ENCODE measurements at regions not wholly inside any gene's neighbourhood (a gene's known extent, or its start where the extent isn't known, plus 50 kb on each side); places are given as distances from the start of the nearest gene placed in this dataset.

GRCh38 chr2:51595836-51596235, 563.9 kb upstream of the NRXN1 start:
- H3K4me3 ChIP-seq (ENCODE audit: low read depth in 1 of 2, low read length in 1 of 2): no peak overlapping the region
- H3K27ac ChIP-seq: no peak overlapping the region
- no peaks in the 10 kb centered on the region for H3K27me3 ChIP-seq
- no peak for TF ChIP-seq CTCF (IDR thresholded peaks at IDR 0.05)
- no peaks in the 10 kb centered on the region for H3K36me3 ChIP-seq
- no peaks in the 10 kb centered on the region for H3K4me1 ChIP-seq (ENCODE audit: control insufficient read depth in 1 of 2, insufficient read depth in 1 of 2, low read depth in 1 of 2, low read length in 1 of 2)
- no peaks in the 10 kb centered on the region for H3K9me3 ChIP-seq

- Histone ChIP-seq H3K4me1 (ENCODE audit: control insufficient read depth in 1 of 2, insufficient read depth in 1 of 2, low read depth in 1 of 2, low read length in 1 of 2) (no peaks in the 10 kb centered on the region), H3K27ac (no peak overlapping the region), H3K27me3 (no peaks in the 10 kb centered on the region), H3K9me3 (no peaks in the 10 kb centered on the region), H3K4me3 (ENCODE audit: low read depth in 1 of 2, low read length in 1 of 2) (no peak overlapping the region), H3K36me3 (no peaks in the 10 kb centered on the region)
- TF ChIP-seq CTCF (IDR thresholded peaks at IDR 0.05): no peak
Measured at GRCh38 chr2:51581636-51582267, 549.8 kb upstream of the NRXN1 start.

GRCh38 chr2:51579412-51579811, 547.5 kb upstream of the NRXN1 start:
- no peak for TF ChIP-seq CTCF (IDR thresholded peaks at IDR 0.05)

GRCh38 chr2:51575181-51575580, 543.2 kb upstream of the NRXN1 start:
- Histone ChIP-seq H3K27me3 (no peaks in the 10 kb centered on the region), H3K36me3 (no peaks in the 10 kb centered on the region), H3K4me1 (ENCODE audit: control insufficient read depth in 1 of 2, insufficient read depth in 1 of 2, low read depth in 1 of 2, low read length in 1 of 2) (no peaks in the 10 kb centered on the region), H3K9me3 (no peaks in the 10 kb centered on the region), H3K4me3 (ENCODE audit: low read depth in 1 of 2, low read length in 1 of 2) (no peak overlapping the region), H3K27ac (no peak overlapping the region)
- TF ChIP-seq CTCF (IDR thresholded peaks at IDR 0.05): no peak

More at GRCh38 chr2:51579412-51579811, 547.5 kb upstream of the NRXN1 start:
- Histone ChIP-seq H3K9me3 (no peaks in the 10 kb centered on the region), H3K4me1 (ENCODE audit: control insufficient read depth in 1 of 2, insufficient read depth in 1 of 2, low read depth in 1 of 2, low read length in 1 of 2) (no peaks in the 10 kb centered on the region), H3K4me3 (ENCODE audit: low read depth in 1 of 2, low read length in 1 of 2) (no peak overlapping the region), H3K27me3 (no peaks in the 10 kb centered on the region), H3K27ac (no peak overlapping the region), H3K36me3 (no peaks in the 10 kb centered on the region)

- Histone ChIP-seq H3K4me3 (ENCODE audit: low read depth in 1 of 2, low read length in 1 of 2) (no peak overlapping the region), H3K27ac (no peak overlapping the region), H3K9me3 (no peaks in the 10 kb centered on the region), H3K4me1 (ENCODE audit: control insufficient read depth in 1 of 2, insufficient read depth in 1 of 2, low read depth in 1 of 2, low read length in 1 of 2) (no peaks in the 10 kb centered on the region), H3K36me3 (no peaks in the 10 kb centered on the region), H3K27me3 (no peaks in the 10 kb centered on the region)
- no peak for TF ChIP-seq CTCF (IDR thresholded peaks at IDR 0.05)
Measured at GRCh38 chr2:51559026-51559425, 527.1 kb upstream of the NRXN1 start.
